ENCODE measurements at regions not wholly inside any gene's neighbourhood (a gene's known extent, or its start where the extent isn't known, plus 50 kb on each side); places are given as distances from the start of the nearest gene placed in this dataset.
"Not testable (repeated sequence)": the region's sequence is repeated elsewhere in the genome, so short reads cannot be mapped to it uniquely, and the experiment has no call there.

GRCh38 chr3:80770106-80771074 is 991.1 kb downstream of the GBE1 start:
- Histone ChIP-seq H3K9me3 (ENCODE audit: control insufficient read depth, low read depth, low read length) (no peaks in the 10 kb centered on the region), H3K27me3 (ENCODE audit: control insufficient read depth, insufficient read depth, low read length) (no peaks in the 10 kb centered on the region), H3K27ac (ENCODE audit: low read length) (no peak overlapping the region), H3K4me1 (ENCODE audit: control insufficient read depth, low read depth, low read length) (no peaks in the 10 kb centered on the region), H3K36me3 (ENCODE audit: control insufficient read depth, low read depth, low read length) (no peaks in the 10 kb centered on the region), H3K4me3 (ENCODE audit: low read length) (no peak overlapping the region), H3K9ac (ENCODE audit: low read length) (no peak overlapping the region)

DNA sequence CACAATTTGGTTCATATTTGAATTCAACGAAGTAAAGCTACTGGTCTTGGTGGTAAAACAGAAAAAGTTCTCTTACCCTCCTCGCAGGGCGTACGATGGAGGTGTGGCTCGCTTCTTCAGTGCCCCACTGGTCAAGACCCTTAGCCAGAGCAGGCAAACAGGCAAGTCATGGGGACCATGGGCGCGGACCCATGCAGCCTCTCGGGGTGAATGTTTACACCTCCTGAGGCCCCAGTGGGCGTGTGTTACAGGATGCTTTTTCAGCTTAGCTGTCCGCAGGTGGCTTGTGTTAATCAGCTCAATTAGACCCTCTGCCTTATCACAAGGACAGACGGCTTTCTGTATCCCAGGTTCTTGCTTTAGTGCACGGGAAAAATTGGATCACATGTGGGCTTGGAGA is 991.8 kb downstream of the GBE1 start:
- Histone ChIP-seq H3K4me3 (ENCODE audit: low read length) (no peak overlapping the region), H3K27ac (ENCODE audit: low read length) (no peak overlapping the region), H3K9me3 (ENCODE audit: control insufficient read depth, low read depth, low read length) (no peaks in the 10 kb centered on the region), H3K36me3 (ENCODE audit: control insufficient read depth, low read depth, low read length) (no peaks in the 10 kb centered on the region), H3K4me1 (ENCODE audit: control insufficient read depth, low read depth, low read length) (no peaks in the 10 kb centered on the region), H3K27me3 (ENCODE audit: control insufficient read depth, insufficient read depth, low read length) (no peaks in the 10 kb centered on the region), H3K9ac (ENCODE audit: low read length) (no peak overlapping the region)

- Histone ChIP-seq H3K9ac (ENCODE audit: low read length) (no peak overlapping the region), H3K27ac (ENCODE audit: low read length) (no peak overlapping the region), H3K27me3 (ENCODE audit: control insufficient read depth, insufficient read depth, low read length) (no peaks in the 10 kb centered on the region), H3K4me3 (ENCODE audit: low read length) (no peak overlapping the region), H3K36me3 (ENCODE audit: control insufficient read depth, low read depth, low read length) (no peaks in the 10 kb centered on the region), H3K4me1 (ENCODE audit: control insufficient read depth, low read depth, low read length) (no peaks in the 10 kb centered on the region), H3K9me3 (ENCODE audit: control insufficient read depth, low read depth, low read length) (no peaks in the 10 kb centered on the region)
These were observed 993.8 kb downstream of the GBE1 start for GRCh38 chr3:80767604-80768003.

DNA sequence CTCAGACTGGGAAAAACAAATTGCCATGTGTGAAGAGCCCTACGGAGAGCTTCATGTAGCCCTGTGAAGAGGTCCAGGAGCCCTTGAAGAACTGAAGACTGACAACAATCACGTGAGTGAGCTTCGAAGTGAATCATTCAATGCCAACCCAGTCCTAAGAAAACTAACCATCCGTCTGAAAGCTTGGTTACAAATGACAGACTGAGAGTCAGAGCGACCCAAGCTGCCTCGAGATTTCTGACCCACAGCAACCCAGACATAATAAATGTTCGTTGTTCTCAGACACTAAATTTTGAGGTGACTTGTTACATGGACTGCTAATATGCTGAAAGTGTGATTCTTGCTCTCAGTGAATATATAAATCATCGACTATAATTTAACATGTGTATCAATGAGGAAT is 987.2 kb upstream of the ROBO1 start:
- Histone ChIP-seq H3K36me3 (ENCODE audit: control insufficient read depth, low read depth, low read length) (no peaks in the 10 kb centered on the region), H3K27me3 (ENCODE audit: control insufficient read depth, insufficient read depth, low read length) (no peaks in the 10 kb centered on the region), H3K9me3 (ENCODE audit: control insufficient read depth, low read depth, low read length) (no peaks in the 10 kb centered on the region)

DNA sequence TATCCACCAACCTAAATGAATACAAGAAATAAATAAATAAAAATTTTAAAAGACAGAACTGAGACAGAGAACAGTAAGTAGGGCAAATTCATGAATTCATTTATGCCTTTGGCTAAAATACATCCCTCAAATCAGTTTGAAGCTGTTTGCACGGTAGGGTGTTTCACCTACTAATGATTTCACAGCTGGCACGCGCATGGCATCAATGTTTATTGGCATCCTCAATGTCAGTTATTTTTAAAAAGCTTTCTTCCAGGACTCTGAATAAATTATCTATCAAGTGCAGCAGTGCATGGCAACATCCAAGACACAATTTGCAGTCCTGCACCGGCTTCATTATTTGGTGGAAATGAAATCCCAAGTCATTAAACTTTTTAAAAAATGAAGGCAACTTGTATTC is 985.2 kb upstream of the ROBO1 start:
- H3K9ac ChIP-seq (ENCODE audit: low read length) = no peak overlapping the region
- H3K9me3 ChIP-seq (ENCODE audit: control insufficient read depth, low read depth, low read length) = no peaks in the 10 kb centered on the region
- no peak overlapping the region for H3K27ac ChIP-seq (ENCODE audit: low read length)
- no peaks in the 10 kb centered on the region for H3K27me3 ChIP-seq (ENCODE audit: control insufficient read depth, insufficient read depth, low read length)
- H3K36me3 ChIP-seq (ENCODE audit: control insufficient read depth, low read depth, low read length) = no peaks in the 10 kb centered on the region
- peaks cover 17% of the 10 kb centered on the region for H3K4me1 ChIP-seq (ENCODE audit: control insufficient read depth, low read depth, low read length)
- H3K4me3 ChIP-seq (ENCODE audit: low read length) = no peak overlapping the region

More for the DNA sequence above, 987.2 kb upstream of the ROBO1 start:
- Histone ChIP-seq H3K4me3 (ENCODE audit: low read length) (no peak overlapping the region), H3K4me1 (ENCODE audit: control insufficient read depth, low read depth, low read length) (peaks cover 17% of the 10 kb centered on the region), H3K27ac (ENCODE audit: low read length) (no peak overlapping the region), H3K9ac (ENCODE audit: low read length) (no peak overlapping the region)

- peaks cover 17% of the 10 kb centered on the region for H3K4me1 ChIP-seq (ENCODE audit: control insufficient read depth, low read depth, low read length)
- H3K4me3 ChIP-seq (ENCODE audit: low read length) = no peak overlapping the region
- H3K27ac ChIP-seq (ENCODE audit: low read length) = no peak overlapping the region
- no peak overlapping the region for H3K9ac ChIP-seq (ENCODE audit: low read length)
- H3K36me3 ChIP-seq (ENCODE audit: control insufficient read depth, low read depth, low read length) = no peaks in the 10 kb centered on the region
- no peaks in the 10 kb centered on the region for H3K27me3 ChIP-seq (ENCODE audit: control insufficient read depth, insufficient read depth, low read length)
- no peaks in the 10 kb centered on the region for H3K9me3 ChIP-seq (ENCODE audit: control insufficient read depth, low read depth, low read length)
These were observed 982.8 kb upstream of the ROBO1 start for GRCh38 chr3:80750637-80751036.

DNA sequence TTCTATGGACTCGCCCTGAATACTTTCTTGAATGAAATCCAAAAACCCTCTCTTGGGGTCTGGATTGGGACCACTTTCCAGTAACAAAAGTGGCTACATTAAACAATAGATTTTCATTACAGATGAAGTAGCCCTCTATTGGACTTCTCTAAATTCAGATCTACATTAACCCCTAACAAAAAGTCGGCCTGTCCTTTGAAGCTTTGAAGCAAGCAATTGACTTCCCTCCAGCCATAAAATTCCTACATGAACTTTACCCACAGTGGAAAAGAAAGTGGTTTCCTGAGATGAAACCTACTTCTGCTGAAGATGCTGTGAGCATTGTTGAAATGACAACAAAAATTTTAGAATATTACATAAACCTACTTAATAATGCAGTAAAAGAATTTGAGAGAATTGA is 967.1 kb upstream of the ROBO1 start:
- no peaks in the 10 kb centered on the region for H3K27me3 ChIP-seq (ENCODE audit: control insufficient read depth, insufficient read depth, low read length)
- no peak overlapping the region for H3K27ac ChIP-seq (ENCODE audit: low read length)
- H3K4me3 ChIP-seq (ENCODE audit: low read length) = no peak overlapping the region
- H3K9ac ChIP-seq (ENCODE audit: low read length) = no peak overlapping the region
- H3K36me3 ChIP-seq (ENCODE audit: control insufficient read depth, low read depth, low read length) = no peaks in the 10 kb centered on the region
- no peaks in the 10 kb centered on the region for H3K9me3 ChIP-seq (ENCODE audit: control insufficient read depth, low read depth, low read length)
- H3K4me1 ChIP-seq (ENCODE audit: control insufficient read depth, low read depth, low read length) = no peaks in the 10 kb centered on the region

DNA sequence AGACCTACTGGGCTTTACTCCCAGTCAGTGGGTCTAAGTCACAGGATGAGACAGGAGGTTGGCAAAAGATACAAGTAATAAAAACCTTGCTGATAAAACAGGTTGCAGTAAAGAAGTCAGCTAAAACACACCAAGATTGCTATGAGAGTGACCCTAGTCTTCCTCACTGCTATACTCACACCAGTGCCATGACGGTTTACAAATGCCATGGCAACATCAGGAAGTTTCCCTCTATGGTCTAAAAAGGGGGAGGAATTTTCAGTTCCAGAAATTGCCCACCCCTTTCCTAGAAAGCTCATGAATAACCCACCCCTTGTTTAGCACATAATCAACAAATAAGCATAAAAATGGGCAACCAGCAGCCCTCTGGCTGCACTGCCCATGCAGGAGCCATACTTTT is 966.7 kb upstream of the ROBO1 start:
- Histone ChIP-seq H3K9me3 (ENCODE audit: control insufficient read depth, low read depth, low read length) (no peaks in the 10 kb centered on the region), H3K27ac (ENCODE audit: low read length) (no peak overlapping the region), H3K9ac (ENCODE audit: low read length) (no peak overlapping the region), H3K36me3 (ENCODE audit: control insufficient read depth, low read depth, low read length) (no peaks in the 10 kb centered on the region), H3K4me1 (ENCODE audit: control insufficient read depth, low read depth, low read length) (no peaks in the 10 kb centered on the region), H3K4me3 (ENCODE audit: low read length) (no peak overlapping the region), H3K27me3 (ENCODE audit: control insufficient read depth, insufficient read depth, low read length) (no peaks in the 10 kb centered on the region)

DNA sequence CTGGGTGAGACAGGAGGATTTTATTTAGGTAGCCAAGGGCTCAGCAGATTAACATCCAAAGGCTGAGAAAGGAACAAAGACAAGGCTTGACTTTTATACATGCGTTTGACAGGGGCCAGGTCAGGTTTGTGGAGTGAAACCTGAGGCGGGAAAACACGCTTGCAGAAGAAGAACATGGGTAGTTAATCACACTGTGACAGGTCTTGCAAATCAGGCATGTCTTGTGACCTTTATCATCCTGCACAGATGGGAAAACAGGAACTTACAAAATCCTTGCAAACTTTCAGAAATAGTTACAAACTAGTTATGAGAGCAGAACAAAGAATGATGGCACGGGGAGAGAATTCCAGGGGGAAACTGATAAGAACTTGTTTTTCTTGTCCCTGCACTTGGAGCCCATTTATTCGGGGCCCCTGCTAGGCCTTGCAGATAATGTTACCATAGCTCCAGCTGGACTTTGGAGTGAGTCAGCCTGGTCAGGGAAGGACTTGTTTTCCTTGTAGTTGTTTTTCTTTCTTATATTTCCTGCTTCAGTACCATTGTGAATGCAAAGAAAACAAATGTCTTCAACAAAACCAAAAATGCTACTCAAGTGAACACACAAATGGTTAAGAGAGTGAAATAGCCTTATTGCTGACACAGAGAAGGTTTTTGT is 965.9 kb upstream of the ROBO1 start:
- Histone ChIP-seq H3K27me3 (ENCODE audit: control insufficient read depth, insufficient read depth, low read length) (no peaks in the 10 kb centered on the region), H3K27ac (ENCODE audit: low read length) (no peak overlapping the region), H3K36me3 (ENCODE audit: control insufficient read depth, low read depth, low read length) (no peaks in the 10 kb centered on the region), H3K9me3 (ENCODE audit: control insufficient read depth, low read depth, low read length) (no peaks in the 10 kb centered on the region), H3K4me1 (ENCODE audit: control insufficient read depth, low read depth, low read length) (no peaks in the 10 kb centered on the region), H3K4me3 (ENCODE audit: low read length) (no peak overlapping the region), H3K9ac (ENCODE audit: low read length) (no peak overlapping the region)

- H3K27ac ChIP-seq (ENCODE audit: low read length); H3K4me3 ChIP-seq (ENCODE audit: low read length); H3K4me1 ChIP-seq (ENCODE audit: control insufficient read depth, low read depth, low read length); H3K27me3 ChIP-seq (ENCODE audit: control insufficient read depth, insufficient read depth, low read length); H3K9ac ChIP-seq (ENCODE audit: low read length); H3K36me3 ChIP-seq (ENCODE audit: control insufficient read depth, low read depth, low read length); H3K9me3 ChIP-seq (ENCODE audit: control insufficient read depth, low read depth, low read length): not testable (repeated sequence)
These were observed 959.8 kb upstream of the ROBO1 start for GRCh38 chr3:80727561-80727960.

DNA sequence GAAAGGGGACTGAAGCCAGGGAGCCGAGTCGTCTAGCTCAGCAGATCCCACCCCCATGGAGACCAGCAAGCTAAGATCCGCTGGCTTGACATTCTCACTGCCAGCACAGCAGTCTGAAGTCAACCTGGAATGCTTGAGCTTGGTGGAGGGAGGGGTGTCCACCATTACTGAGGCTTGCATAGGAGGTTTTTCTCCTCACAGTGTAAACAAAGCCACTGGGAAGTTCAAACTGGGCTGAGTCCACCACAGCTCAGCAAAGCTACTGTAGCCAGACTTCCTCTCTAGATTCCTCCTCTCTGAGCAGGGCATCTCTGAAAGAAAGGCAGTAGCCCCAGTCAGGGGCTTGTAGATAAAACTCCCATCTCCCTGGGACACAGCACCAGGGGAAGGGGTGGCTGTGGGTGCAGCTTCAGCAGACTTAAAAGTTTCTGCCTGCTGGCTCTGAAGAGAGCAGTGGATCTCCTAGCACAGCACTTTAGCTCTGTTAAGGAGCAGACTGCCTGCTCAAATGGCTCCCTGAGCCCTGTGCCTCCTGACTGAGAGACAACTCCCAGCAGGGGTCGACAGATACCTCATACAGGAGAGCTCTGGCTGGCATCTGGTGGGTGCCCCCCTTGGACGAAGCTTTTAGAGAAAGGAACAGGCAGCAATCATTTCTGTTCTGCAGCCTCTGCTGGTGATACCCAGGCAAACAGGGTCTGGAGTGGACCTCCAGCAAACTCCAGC is 942.0 kb upstream of the ROBO1 start:
- H3K9me3 ChIP-seq (ENCODE audit: control insufficient read depth, low read depth, low read length) = peaks cover 21% of the 10 kb centered on the region
- not testable (repeated sequence) for H3K9ac ChIP-seq (ENCODE audit: low read length); H3K27ac ChIP-seq (ENCODE audit: low read length); H3K4me3 ChIP-seq (ENCODE audit: low read length); H3K4me1 ChIP-seq (ENCODE audit: control insufficient read depth, low read depth, low read length); H3K27me3 ChIP-seq (ENCODE audit: control insufficient read depth, insufficient read depth, low read length); H3K36me3 ChIP-seq (ENCODE audit: control insufficient read depth, low read depth, low read length)

Data from iPS-18a (cell line).